ENCODE measurements at regions not wholly inside any gene's neighbourhood (a gene's known extent, or its start where the extent isn't known, plus 50 kb on each side); places are given as distances from the start of the nearest gene placed in this dataset.
"Not testable (repeated sequence)": the region's sequence is repeated elsewhere in the genome, so short reads cannot be mapped to it uniquely, and the experiment has no call there.

- DNase-seq: no peak
Measured at GRCh38 chr2:36035137-36035536, 320.4 kb upstream of the CRIM1 start.

GRCh38 chr2:36032046-36032445 is 323.5 kb upstream of the CRIM1 start:
- DNase-seq: no peak

GRCh38 chr2:36031471-36031870 is 324.1 kb upstream of the CRIM1 start:
- DNase-seq: no peak

GRCh38 chr2:36027616-36028015 is 328.0 kb upstream of the CRIM1 start:
- DNase-seq: no peak

GRCh38 chr2:36013064-36013463 is 342.5 kb upstream of the CRIM1 start:
- DNase-seq: no peak

- no peak for DNase-seq
Measured at GRCh38 chr2:36006444-36006843, 349.1 kb upstream of the CRIM1 start.

- DNase-seq: no peak
Measured at GRCh38 chr2:36002941-36003340, 352.6 kb upstream of the CRIM1 start.

- DNase-seq: no peak
Measured at GRCh38 chr2:35997488-35997887, 358.1 kb upstream of the CRIM1 start.

- DNase-seq: no peak
Measured at GRCh38 chr2:35989503-35989902, 366.1 kb upstream of the CRIM1 start.

GRCh38 chr2:35989040-35989439 is 366.5 kb upstream of the CRIM1 start:
- no peak for DNase-seq

GRCh38 chr2:35986871-35987270 is 368.7 kb upstream of the CRIM1 start:
- DNase-seq: no peak

GRCh38 chr2:35978218-35978617 is 377.4 kb upstream of the CRIM1 start:
- no peak for DNase-seq

GRCh38 chr2:35976611-35977010 is 379.0 kb upstream of the CRIM1 start:
- no peak for DNase-seq

- no peak for DNase-seq
Measured at GRCh38 chr2:35973737-35974132, 381.8 kb upstream of the CRIM1 start.

GRCh38 chr2:35973132-35973736 is 382.3 kb upstream of the CRIM1 start:
- DNase-seq: no peak

- no peak for DNase-seq
Measured at GRCh38 chr2:35963824-35964223, 391.8 kb upstream of the CRIM1 start.

- no peak for DNase-seq
Measured at GRCh38 chr2:35963357-35963756, 392.2 kb upstream of the CRIM1 start.

- DNase-seq: no peak
Measured at GRCh38 chr2:35962585-35963146, 392.9 kb upstream of the CRIM1 start.

GRCh38 chr2:35960596-35960995 is 395.0 kb upstream of the CRIM1 start:
- DNase-seq: no peak

GRCh38 chr2:35957053-35957452 is 398.5 kb upstream of the CRIM1 start:
- not testable (repeated sequence) for DNase-seq

- DNase-seq: no peak
Measured at GRCh38 chr2:35946478-35946877, 409.1 kb upstream of the CRIM1 start.

- no peak for DNase-seq
Measured at GRCh38 chr2:35938838-35939237, 416.7 kb upstream of the CRIM1 start.

GRCh38 chr2:35933031-35933430 is 422.5 kb upstream of the CRIM1 start:
- no peak for DNase-seq

GRCh38 chr2:35932276-35932963 is 423.2 kb upstream of the CRIM1 start:
- no peak for DNase-seq

- DNase-seq: no peak
Measured at GRCh38 chr2:35931626-35932025, 424.0 kb upstream of the CRIM1 start.

Measured in NCI-H2227 treated with DMSO at 0.1 percent for 48 hours (cell line).